Type B pancreatic cell (in vitro differentiated cells): ENCODE measurements at regions not wholly inside any gene's neighbourhood (a gene's known extent, or its start where the extent isn't known, plus 50 kb on each side); places are given as distances from the start of the nearest gene placed in this dataset.

Source experiments
- DNase-seq: peaks from one replicate; pipeline ENCODE4 v3.0.0; 2021; ENCODE audit warnings: mixed read lengths; ENCODE audit not compliant: unreplicated experiment; ENCODE audit errors: extremely low spot score
- H3K27ac Mint-ChIP-seq: 2 replicates; pipeline ENCODE4 v1.8.0; 2021; ENCODE audit warnings: mild to moderate bottlenecking, mixed read lengths
- H3K27me3 Mint-ChIP-seq: 2 replicates; pipeline ENCODE4 v1.8.0; 2021; ENCODE audit warnings: mixed read lengths
- H3K36me3 Mint-ChIP-seq: 2 replicates; pipeline ENCODE4 v1.8.0; 2021; ENCODE audit warnings: mixed read lengths
- H3K4me1 Mint-ChIP-seq: one replicate; pipeline ENCODE4 v1.8.0; 2021; ENCODE audit warnings: mixed read lengths; ENCODE audit not compliant: unreplicated experiment
- H3K4me3 Mint-ChIP-seq: 2 replicates; pipeline ENCODE4 v1.8.0; 2021; ENCODE audit warnings: mild to moderate bottlenecking, mixed read lengths
- H3K9me3 Mint-ChIP-seq: 2 replicates; pipeline ENCODE4 v1.8.0; 2021; ENCODE audit warnings: mixed read lengths
- TF ChIP-seq, protein P1 (sequence below): fragments of 200-600 bp; sonication (generic); conservative IDR thresholded peaks from 2 replicates; pipeline ENCODE4 v1.5.0; 2021; ENCODE audit warnings: antibody characterized with exemption, mild to moderate bottlenecking

DNA sequence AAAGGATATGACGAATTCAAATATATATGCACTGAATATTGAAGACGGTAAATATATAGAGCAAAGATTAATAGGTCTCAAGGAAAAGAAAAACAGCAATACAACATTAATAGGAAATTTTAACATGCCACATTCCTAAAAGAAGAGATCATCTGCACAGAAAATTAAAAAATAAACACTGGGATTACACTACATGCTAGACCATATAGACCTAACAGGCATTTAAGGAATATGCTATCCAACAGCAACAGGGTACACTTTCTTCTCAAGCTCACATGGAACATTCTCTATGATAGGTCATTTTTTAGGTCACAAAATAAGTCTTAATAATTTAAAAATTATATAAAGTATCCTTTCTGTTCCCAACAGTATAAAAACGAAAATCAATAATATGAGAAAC, 1038.3 kb downstream of the KCNT2 start:
- no peak for DNase-seq
- TF ChIP-seq, protein P1, sequence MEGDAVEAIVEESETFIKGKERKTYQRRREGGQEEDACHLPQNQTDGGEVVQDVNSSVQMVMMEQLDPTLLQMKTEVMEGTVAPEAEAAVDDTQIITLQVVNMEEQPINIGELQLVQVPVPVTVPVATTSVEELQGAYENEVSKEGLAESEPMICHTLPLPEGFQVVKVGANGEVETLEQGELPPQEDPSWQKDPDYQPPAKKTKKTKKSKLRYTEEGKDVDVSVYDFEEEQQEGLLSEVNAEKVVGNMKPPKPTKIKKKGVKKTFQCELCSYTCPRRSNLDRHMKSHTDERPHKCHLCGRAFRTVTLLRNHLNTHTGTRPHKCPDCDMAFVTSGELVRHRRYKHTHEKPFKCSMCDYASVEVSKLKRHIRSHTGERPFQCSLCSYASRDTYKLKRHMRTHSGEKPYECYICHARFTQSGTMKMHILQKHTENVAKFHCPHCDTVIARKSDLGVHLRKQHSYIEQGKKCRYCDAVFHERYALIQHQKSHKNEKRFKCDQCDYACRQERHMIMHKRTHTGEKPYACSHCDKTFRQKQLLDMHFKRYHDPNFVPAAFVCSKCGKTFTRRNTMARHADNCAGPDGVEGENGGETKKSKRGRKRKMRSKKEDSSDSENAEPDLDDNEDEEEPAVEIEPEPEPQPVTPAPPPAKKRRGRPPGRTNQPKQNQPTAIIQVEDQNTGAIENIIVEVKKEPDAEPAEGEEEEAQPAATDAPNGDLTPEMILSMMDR, result no peak
- Mint-ChIP-seq H3K4me3 (no peak overlapping the region), H3K27me3 (no peaks in the 10 kb centered on the region), H3K36me3 (no peaks in the 10 kb centered on the region), H3K4me1 (no peaks in the 10 kb centered on the region), H3K9me3 (no peaks in the 10 kb centered on the region), H3K27ac (no peak overlapping the region)

DNA sequence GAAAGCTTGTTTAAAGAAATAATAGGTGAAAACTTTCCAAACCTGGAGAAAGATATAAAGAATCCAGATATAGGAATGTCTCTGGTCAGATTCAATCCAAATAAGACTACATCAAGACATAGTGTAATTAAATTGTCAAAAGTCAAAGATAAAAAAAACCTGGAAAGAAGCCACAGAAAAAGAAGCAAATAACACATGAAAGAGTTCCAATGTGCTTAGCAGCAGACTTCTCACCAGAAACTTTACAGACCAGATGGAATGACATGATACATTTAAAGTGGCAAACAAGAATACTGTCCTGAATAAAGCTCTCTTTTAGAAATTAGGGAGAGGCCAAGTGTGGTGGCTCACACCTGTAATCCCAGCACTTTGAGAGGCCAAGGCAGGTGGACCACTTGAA, 1039.9 kb downstream of the KCNT2 start:
- Mint-ChIP-seq H3K4me3 (no peak overlapping the region), H3K27me3 (no peaks in the 10 kb centered on the region), H3K9me3 (no peaks in the 10 kb centered on the region), H3K27ac (no peak overlapping the region), H3K4me1 (no peaks in the 10 kb centered on the region), H3K36me3 (no peaks in the 10 kb centered on the region)
- TF ChIP-seq, protein P1, result no peak
- DNase-seq, result no peak

DNA sequence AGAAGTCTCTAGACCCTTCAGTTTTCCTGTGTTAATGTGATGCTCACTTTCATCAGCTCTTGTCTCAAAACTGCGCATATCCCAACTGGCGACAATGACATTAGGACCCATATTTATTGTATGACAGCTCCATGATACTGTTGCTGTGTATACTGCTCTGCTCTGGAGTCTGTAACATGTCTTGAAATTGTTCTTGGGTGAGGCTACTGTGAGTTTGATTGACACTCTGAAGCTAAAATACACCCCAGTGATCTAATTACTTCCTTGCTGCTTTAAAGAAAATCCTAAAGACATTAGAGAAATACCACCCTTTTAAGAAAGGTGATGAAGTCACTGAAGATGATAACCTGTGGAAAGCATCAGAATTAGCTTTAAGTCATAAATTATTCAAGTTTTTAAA, 1046.2 kb downstream of the KCNT2 start:
- no peaks in the 10 kb centered on the region for H3K9me3 Mint-ChIP-seq
- no peak overlapping the region for H3K27ac Mint-ChIP-seq
- H3K4me1 Mint-ChIP-seq, result no peaks in the 10 kb centered on the region
- DNase-seq, result no peak
- TF ChIP-seq, protein P1, result no peak
- H3K27me3 Mint-ChIP-seq, result no peaks in the 10 kb centered on the region
- no peaks in the 10 kb centered on the region for H3K36me3 Mint-ChIP-seq
- H3K4me3 Mint-ChIP-seq, result no peak overlapping the region

DNA sequence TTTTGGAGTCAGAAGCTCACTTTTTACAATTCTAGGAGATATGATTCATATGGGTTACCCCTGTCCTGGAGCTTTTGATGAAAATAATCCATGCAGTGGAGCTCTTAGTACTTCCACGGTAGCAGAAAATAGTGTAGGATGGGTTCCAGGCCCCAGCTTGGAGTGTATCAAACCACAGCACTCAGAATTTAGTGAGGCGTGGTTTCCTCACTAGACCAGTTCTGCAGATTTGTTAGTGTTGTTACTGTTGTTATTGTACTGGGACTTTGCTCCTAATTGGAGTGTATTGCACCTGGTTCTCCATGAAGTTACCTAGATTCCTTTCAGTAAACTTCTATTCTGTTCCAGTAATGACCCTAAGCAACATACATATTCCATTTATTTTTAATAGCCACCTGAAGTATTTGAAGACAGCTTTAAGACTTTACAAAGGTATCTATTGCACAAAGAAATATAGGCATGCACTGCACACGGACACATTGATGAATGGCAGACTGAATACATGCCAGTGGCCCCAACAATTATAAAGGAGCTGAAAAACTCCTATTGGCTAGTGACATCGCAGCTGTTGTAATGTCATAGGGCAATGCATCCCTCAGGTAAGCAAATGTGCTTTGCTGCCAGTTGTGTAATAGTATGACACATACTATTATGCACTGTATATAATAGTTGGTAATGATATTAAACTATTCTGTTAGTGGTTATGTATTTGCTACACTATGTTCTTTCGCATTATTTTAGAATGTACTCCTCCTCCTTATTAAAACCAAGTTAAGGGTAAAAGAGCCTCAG, 1058.0 kb downstream of the KCNT2 start:
- no peaks in the 10 kb centered on the region for H3K9me3 Mint-ChIP-seq
- H3K27ac Mint-ChIP-seq, result no peak overlapping the region
- DNase-seq, result no peak
- no peaks in the 10 kb centered on the region for H3K27me3 Mint-ChIP-seq
- peaks cover 5% of the 10 kb centered on the region for H3K4me1 Mint-ChIP-seq
- no peaks in the 10 kb centered on the region for H3K36me3 Mint-ChIP-seq
- H3K4me3 Mint-ChIP-seq, result no peak overlapping the region
- TF ChIP-seq, protein P1, result no peak

- H3K9me3 Mint-ChIP-seq, result no peaks in the 10 kb centered on the region
- no peak for DNase-seq
- H3K4me1 Mint-ChIP-seq, result no peaks in the 10 kb centered on the region
- TF ChIP-seq, protein P1, result no peak
- no peaks in the 10 kb centered on the region for H3K27me3 Mint-ChIP-seq
- no peak overlapping the region for H3K27ac Mint-ChIP-seq
- no peak overlapping the region for H3K4me3 Mint-ChIP-seq
- H3K36me3 Mint-ChIP-seq, result no peaks in the 10 kb centered on the region
Measured at GRCh38 chr1:195530961-195531360, 1077.3 kb downstream of the KCNT2 start.

GRCh38 chr1:195529881-195530280, 1078.4 kb downstream of the KCNT2 start:
- no peaks in the 10 kb centered on the region for H3K9me3 Mint-ChIP-seq
- H3K27ac Mint-ChIP-seq, result no peak overlapping the region
- H3K4me3 Mint-ChIP-seq, result no peak overlapping the region
- H3K4me1 Mint-ChIP-seq, result no peaks in the 10 kb centered on the region
- no peaks in the 10 kb centered on the region for H3K36me3 Mint-ChIP-seq
- no peaks in the 10 kb centered on the region for H3K27me3 Mint-ChIP-seq
- TF ChIP-seq, protein P1, result no peak
- no peak for DNase-seq
